ACC112 (cell line): ENCODE measurements at regions not wholly inside any gene's neighbourhood (a gene's known extent, or its start where the extent isn't known, plus 50 kb on each side); places are given as distances from the start of the nearest gene placed in this dataset.

Experiments
- H2AFZ ChIP-seq: fragments of 200-600 bp; sonication (generic); one replicate; pipeline ENCODE4 v1.6.0; 2017; ENCODE audit warnings: antibody characterized with exemption, low read length; ENCODE audit not compliant: unreplicated experiment
- H3K27ac ChIP-seq: fragments of 200-600 bp; sonication (generic); 2 replicates; pipeline ENCODE4 v1.5.1; 2014; ENCODE audit warnings: low read depth, mild to moderate bottlenecking, antibody characterized with exemption, low read length, moderate library complexity
- H3K27me3 ChIP-seq: fragments of 200-600 bp; sonication (generic); 2 replicates; pipeline ENCODE4 v1.6.1; 2014; ENCODE audit warnings: mild to moderate bottlenecking, antibody characterized with exemption, low read length, moderate library complexity, mixed read lengths; ENCODE audit not compliant: insufficient read depth
- H3K36me3 ChIP-seq: fragments of 200-600 bp; sonication (generic); 2 replicates; pipeline ENCODE4 v1.6.1; 2016; ENCODE audit warnings: mild to moderate bottlenecking, antibody characterized with exemption, low read length, moderate library complexity, mixed read lengths; ENCODE audit not compliant: insufficient read depth
- H3K4me1 ChIP-seq: fragments of 200-600 bp; sonication (generic); one replicate; pipeline ENCODE4 v1.6.1; 2016; ENCODE audit warnings: low read length, mixed read lengths; ENCODE audit not compliant: insufficient read depth, unreplicated experiment, control insufficient read depth
- H3K4me3 ChIP-seq: fragments of 200-600 bp; sonication (generic); 2 replicates; pipeline ENCODE4 v1.5.1; 2014; ENCODE audit warnings: mild to moderate bottlenecking, low read depth, low read length
- H3K79me2 ChIP-seq: fragments of 200-600 bp; sonication (generic); one replicate; pipeline ENCODE4 v1.6.0; 2016; ENCODE audit warnings: low read length; ENCODE audit not compliant: control insufficient read depth, unreplicated experiment, insufficient read depth

DNA sequence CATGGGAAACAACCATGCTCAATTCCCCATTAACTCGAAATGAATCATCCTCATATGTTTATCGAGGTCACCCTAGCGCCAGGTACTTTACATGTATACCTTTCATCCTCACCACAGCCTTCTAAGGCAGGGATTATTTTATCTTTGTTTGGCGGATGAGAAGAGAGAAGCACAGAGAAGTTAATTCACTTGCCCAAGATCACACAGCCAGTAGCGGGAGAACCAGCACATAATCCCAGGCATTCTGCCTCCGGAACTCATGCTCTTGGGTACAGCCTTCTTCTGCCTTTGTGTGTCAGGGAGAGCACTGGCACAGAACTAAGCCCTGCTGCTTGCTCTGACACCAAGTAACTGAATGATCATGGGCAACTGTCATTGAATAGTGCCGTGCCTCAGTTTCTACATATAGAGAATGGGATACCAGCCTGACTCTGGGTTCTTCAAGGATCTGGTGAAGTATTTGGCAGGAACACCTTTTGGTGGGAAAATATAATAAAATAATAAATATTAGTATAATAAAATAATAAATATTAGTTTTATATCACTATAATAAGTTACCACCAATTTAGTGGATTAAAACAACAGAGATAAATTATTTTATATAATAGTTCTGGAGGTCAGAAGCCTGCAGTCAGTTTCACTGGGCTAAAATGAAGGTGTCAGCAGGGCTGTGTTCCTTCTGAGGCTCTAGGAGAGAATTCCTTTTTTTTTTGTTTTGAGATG lies 220.9 kb downstream of the AACS start:
- no peaks in the 10 kb centered on the region for H3K36me3 ChIP-seq
- no peaks in the 10 kb centered on the region for H3K27me3 ChIP-seq
- no peak overlapping the region for H3K4me3 ChIP-seq

DNA sequence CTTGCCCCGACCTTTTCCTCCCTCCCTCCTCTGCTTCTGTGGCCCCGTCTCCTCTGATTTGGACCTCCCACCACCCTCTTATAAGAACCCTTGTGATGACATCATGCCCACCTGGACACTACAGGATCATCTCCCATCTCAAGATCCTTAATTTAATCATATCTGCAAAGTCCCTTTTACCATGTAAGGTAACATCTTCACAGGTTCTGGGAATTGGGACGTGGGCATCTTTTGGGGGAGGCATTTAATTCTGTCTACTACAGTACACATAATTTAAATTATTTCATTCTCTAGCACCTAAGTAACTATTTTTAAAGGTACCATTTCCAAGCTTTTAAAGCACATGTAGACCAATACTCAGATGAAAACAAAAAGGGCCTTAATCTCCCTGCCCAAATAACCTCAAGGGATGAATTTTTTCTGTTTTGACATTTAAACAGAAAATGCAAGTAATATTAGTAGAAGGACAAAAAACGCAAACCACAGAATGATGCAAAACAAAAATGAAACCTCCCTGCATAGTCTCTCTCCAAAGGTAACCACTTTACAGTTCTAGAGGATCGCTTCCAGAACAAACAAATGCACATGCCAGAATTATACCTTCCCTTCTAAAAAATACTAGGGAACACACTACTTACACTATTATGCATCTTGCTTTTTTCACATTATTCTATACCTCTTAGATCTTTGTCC lies 222.1 kb downstream of the AACS start:
- Histone ChIP-seq H3K27me3 (no peaks in the 10 kb centered on the region), H3K4me1 (no peaks in the 10 kb centered on the region), H3K4me3 (no peak overlapping the region), H2AFZ (no peak overlapping the region), H3K79me2 (no peaks in the 10 kb centered on the region), H3K36me3 (no peaks in the 10 kb centered on the region), H3K27ac (no peak overlapping the region)

More for the DNA sequence above, 220.9 kb downstream of the AACS start:
- Histone ChIP-seq H3K4me1 (no peaks in the 10 kb centered on the region), H3K27ac (no peak overlapping the region), H3K79me2 (no peaks in the 10 kb centered on the region), H2AFZ (no peak overlapping the region)

DNA sequence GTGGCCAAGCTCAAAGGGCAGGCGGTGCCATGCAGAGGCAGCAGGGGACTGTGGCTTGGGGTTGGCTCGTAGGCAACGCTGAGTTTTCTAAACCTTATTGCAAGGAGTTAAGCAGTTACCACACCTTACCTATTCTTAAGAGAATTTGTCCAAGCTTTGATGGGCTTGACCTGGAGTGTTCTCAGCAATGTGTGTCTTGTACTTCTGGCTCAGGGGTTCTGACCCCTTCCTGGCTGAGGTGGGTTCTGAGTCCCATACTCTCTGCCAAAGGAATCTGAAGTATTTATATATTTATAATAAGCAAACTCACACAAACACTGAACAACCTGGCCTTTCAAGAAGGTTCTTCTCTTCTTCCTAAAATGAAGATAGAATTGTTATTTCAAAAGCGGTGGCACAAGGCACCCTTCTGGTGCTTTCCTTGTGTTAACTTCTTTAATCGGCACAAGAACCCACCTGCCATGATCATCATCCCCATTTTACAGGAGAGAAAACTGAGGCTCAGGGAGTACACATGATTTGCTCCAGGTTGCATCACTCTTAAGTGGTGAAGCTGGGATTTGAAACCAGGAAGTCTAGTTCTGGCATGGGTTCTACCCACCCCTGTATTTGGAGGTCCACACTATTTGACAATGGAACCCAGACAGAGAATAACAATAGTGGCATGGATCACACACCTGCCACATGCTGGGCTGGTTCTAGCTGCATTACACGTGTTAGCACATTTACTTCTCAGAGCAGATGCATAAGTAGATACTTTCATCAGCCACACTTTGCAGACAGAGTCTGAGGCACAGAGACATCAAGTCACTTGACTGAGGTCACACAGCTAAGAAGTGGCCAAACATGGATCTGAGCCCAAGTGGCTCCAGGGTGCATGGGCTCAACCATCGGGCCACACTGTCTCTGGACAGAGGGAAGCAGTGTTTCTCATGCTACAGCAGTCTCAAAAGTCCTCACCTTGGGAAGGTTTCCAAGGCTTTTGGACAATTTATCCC lies 224.0 kb downstream of the AACS start:
- no peaks in the 10 kb centered on the region for H3K27me3 ChIP-seq
- no peaks in the 10 kb centered on the region for H3K79me2 ChIP-seq
- H3K4me3 ChIP-seq, result no peak overlapping the region
- no peaks in the 10 kb centered on the region for H3K36me3 ChIP-seq
- H3K4me1 ChIP-seq, result no peaks in the 10 kb centered on the region
- H2AFZ ChIP-seq, result no peak overlapping the region
- no peak overlapping the region for H3K27ac ChIP-seq

DNA sequence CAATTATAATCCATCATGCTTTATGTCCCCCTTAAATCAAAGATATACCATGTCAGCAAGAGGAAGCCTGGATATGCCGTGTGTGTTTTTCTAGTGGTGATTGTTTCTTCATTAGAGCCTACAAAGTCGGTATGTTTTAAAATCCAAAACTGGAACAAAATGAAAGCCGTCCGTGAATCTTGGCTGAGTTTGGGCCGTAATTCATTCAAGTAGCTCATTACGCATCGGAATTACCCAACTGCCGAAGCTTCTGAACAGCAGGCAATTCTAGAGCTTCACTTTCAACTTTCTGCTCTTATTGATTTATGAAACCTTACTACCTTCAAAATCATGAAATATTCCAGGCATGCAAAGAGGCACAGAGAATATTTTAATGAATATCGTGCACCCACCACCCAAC lies 224.7 kb downstream of the AACS start:
- H3K27me3 ChIP-seq, result no peaks in the 10 kb centered on the region
- no peaks in the 10 kb centered on the region for H3K79me2 ChIP-seq
- H3K27ac ChIP-seq, result no peak overlapping the region
- no peak overlapping the region for H3K4me3 ChIP-seq
- H2AFZ ChIP-seq, result no peak overlapping the region
- H3K4me1 ChIP-seq, result no peaks in the 10 kb centered on the region
- no peaks in the 10 kb centered on the region for H3K36me3 ChIP-seq

DNA sequence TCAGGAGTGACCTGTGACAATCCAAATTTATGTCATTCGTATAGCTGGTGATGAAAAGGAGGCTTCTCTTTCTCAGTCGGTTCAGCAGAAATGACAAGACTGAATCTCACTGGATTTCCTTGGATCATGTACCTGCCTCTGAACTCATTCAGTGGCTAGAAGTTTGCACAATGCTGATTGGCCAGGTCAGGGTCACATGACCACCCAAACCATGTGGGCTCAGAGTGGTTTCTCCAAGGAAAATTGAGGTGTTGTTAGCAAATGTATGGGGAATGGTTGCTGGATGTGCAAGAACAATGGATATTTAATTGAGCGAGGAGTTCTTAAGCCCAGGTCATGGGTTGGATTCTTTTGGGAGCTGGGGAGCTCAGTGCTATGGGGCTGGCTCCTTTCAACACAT lies 227.5 kb downstream of the AACS start:
- H3K4me3 ChIP-seq, result no peak overlapping the region
- H3K36me3 ChIP-seq, result no peaks in the 10 kb centered on the region
- H3K27me3 ChIP-seq, result no peaks in the 10 kb centered on the region
- no peak overlapping the region for H2AFZ ChIP-seq
- H3K4me1 ChIP-seq, result no peaks in the 10 kb centered on the region
- H3K27ac ChIP-seq, result no peak overlapping the region
- H3K79me2 ChIP-seq, result no peaks in the 10 kb centered on the region

DNA sequence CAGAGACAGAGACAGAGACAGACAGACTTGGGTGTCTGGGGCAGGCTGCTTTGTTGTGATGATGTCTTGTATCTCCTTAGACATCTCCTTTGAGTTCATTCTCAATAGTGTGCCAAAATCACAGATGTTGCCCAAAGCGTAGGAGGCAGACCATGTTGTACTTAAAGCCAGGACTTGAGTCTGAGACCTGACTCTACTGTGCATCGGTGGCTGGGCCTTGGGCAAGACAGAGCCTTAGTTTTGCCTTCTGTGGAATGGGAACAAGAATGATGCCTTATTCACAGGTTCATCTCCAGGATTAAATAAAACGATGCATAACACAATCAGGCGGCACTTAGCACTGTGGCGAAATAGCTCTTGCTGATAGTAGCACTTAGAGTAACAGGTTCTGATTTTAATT lies 230.3 kb downstream of the AACS start:
- H2AFZ ChIP-seq, result no peak overlapping the region
- H3K27me3 ChIP-seq, result no peaks in the 10 kb centered on the region
- H3K4me1 ChIP-seq, result no peaks in the 10 kb centered on the region
- no peaks in the 10 kb centered on the region for H3K36me3 ChIP-seq
- no peaks in the 10 kb centered on the region for H3K79me2 ChIP-seq
- no peak overlapping the region for H3K4me3 ChIP-seq
- no peak overlapping the region for H3K27ac ChIP-seq

DNA sequence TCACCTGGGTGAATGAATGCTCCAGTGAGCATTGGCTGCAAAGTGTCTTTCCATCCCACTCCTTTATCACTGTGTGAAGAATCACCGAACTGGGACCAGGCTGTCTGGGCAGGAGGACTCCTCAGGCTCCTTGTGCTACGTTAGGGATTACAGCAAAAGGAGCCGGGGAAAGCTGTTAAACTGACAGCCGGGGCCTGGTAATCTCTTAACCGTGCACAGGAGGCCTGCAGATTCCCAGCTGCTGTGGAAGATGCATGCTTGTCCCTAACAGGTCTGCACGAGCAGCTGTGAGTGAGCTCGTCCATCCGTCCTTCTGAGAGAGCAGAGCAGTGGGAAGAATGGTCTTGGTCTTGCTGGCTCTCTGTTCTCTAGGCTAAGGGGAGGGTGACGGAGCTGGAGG lies 231.5 kb downstream of the AACS start:
- Histone ChIP-seq H3K27me3 (no peaks in the 10 kb centered on the region), H3K4me3 (no peak overlapping the region), H3K79me2 (no peaks in the 10 kb centered on the region), H2AFZ (no peak overlapping the region), H3K36me3 (no peaks in the 10 kb centered on the region), H3K27ac (no peak overlapping the region), H3K4me1 (no peaks in the 10 kb centered on the region)

DNA sequence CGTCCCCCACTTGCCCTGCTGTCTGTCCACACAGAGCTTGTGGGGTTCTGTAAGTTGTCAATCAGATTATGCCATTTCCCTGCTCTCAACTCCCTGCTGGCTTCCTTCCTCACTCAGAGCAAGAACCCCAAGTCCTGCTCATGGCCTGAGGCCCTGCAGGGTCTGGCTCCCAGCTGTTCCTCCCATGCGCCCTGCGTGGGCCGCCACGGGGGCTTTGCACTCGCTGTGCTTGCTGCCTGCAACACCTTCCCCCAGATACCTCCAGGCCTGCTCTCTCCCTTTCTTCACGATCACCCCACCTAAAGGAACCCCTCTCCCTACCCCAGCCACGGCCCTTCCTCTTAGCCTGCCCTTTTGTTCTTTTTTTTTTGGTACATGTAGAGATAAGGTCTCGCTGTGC lies 234.6 kb downstream of the AACS start:
- Histone ChIP-seq H3K27ac (no peak overlapping the region), H3K4me3 (no peak overlapping the region), H3K79me2 (no peaks in the 10 kb centered on the region), H3K27me3 (no peaks in the 10 kb centered on the region), H2AFZ (no peak overlapping the region), H3K36me3 (no peaks in the 10 kb centered on the region), H3K4me1 (no peaks in the 10 kb centered on the region)

DNA sequence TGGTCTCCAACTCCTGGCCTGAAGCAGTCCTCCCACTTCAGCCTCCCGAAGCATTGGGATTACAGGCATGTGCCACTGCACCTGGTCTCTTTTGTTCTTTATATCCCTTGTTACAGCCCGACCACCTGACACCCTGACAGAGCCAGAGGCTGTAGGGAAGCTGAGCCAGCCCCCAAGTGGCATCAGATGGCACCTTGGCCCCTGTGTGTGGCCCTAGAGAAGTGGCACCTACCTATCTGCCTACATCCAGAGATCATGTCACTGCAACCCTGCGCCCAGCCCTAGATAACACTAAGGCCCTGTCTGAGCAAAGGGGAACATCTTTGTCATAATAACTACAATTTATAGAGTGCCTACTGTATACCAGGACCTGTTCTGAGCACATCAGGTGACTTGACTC lies 235.0 kb downstream of the AACS start:
- Histone ChIP-seq H3K36me3 (no peaks in the 10 kb centered on the region), H3K27me3 (no peaks in the 10 kb centered on the region), H3K79me2 (no peaks in the 10 kb centered on the region), H2AFZ (no peak overlapping the region), H3K4me3 (no peak overlapping the region), H3K27ac (no peak overlapping the region), H3K4me1 (no peaks in the 10 kb centered on the region)

DNA sequence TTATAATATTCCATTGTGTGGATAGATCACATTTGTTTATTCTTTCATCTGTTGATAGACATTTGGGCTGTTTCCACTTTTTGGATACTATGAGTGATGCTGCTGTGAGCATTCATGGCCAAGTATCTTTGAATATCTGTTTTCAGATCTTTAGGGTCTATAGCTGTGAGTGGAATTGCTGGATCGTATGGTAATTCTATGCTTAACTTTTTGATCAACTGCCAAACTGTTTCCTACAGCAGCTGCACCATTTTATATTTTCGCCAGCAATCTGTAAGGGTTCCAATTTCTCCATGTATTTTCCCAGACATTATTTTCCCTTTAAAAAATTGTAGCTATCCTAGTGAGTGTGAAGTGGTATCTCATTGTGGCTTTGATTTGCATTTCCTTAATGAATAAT lies 238.1 kb downstream of the AACS start:
- Histone ChIP-seq H3K27ac (no peak overlapping the region), H3K4me1 (no peaks in the 10 kb centered on the region), H2AFZ (no peak overlapping the region), H3K4me3 (no peak overlapping the region), H3K27me3 (no peaks in the 10 kb centered on the region), H3K79me2 (no peaks in the 10 kb centered on the region), H3K36me3 (no peaks in the 10 kb centered on the region)
